HPDE6-E6E7 (cell line): ENCODE measurements at regions not wholly inside any gene's neighbourhood (a gene's known extent, or its start where the extent isn't known, plus 50 kb on each side); places are given as distances from the start of the nearest gene placed in this dataset.

ENCODE experiments used
- DNase-seq: peaks from one replicate; pipeline ENCODE4 v3.0.0; 2011; ENCODE audit warnings: missing footprints; ENCODE audit errors: extremely low spot score

- no peak for DNase-seq
Measured at GRCh38 chrX:134747006-134747405, 50.0 kb downstream of the PABIR2 start.

- DNase-seq: no peak
Measured at GRCh38 chrX:134746410-134746785, 50.6 kb downstream of the PABIR2 start.

- no peak for DNase-seq
Measured at GRCh38 chrX:134745636-134746409, 51.2 kb downstream of the PABIR2 start.

GRCh38 chrX:134743091-134743490 lies 53.9 kb downstream of the PABIR2 start:
- DNase-seq: no peak

- DNase-seq: no peak
Measured at GRCh38 chrX:134742573-134742972, 54.4 kb downstream of the PABIR2 start.

GRCh38 chrX:134741746-134742145 lies 55.3 kb downstream of the PABIR2 start:
- DNase-seq: no peak

GRCh38 chrX:134738986-134739740 lies 57.8 kb downstream of the PABIR2 start:
- DNase-seq: no peak

GRCh38 chrX:134738445-134738844 lies 58.6 kb downstream of the PABIR2 start:
- DNase-seq: no peak

- no peak for DNase-seq
Measured at GRCh38 chrX:134737721-134738369, 59.2 kb downstream of the PABIR2 start.

- DNase-seq: no peak
Measured at GRCh38 chrX:134737061-134737460, 59.9 kb downstream of the PABIR2 start.

- DNase-seq: no peak
Measured at GRCh38 chrX:134736356-134736755, 60.6 kb downstream of the PABIR2 start.

- no peak for DNase-seq
Measured at GRCh38 chrX:134735015-134735414, 62.0 kb downstream of the PABIR2 start.

GRCh38 chrX:134734466-134734952 lies 62.5 kb downstream of the PABIR2 start:
- DNase-seq: no peak

- DNase-seq: no peak
Measured at GRCh38 chrX:134733591-134733990, 63.4 kb downstream of the PABIR2 start.

- no peak for DNase-seq
Measured at GRCh38 chrX:134732676-134733075, 64.3 kb downstream of the PABIR2 start.

- no peak for DNase-seq
Measured at GRCh38 chrX:134732152-134732551, 64.9 kb downstream of the PABIR2 start.

- DNase-seq: no peak
Measured at GRCh38 chrX:134727363-134727762, 69.1 kb upstream of the PLAC1 start.

GRCh38 chrX:134725103-134725690 lies 66.9 kb upstream of the PLAC1 start:
- no peak for DNase-seq

GRCh38 chrX:134721766-134722532 lies 63.7 kb upstream of the PLAC1 start:
- no peak for DNase-seq

GRCh38 chrX:134718966-134719317 lies 60.7 kb upstream of the PLAC1 start:
- no peak for DNase-seq
